Stimulated activated CD4-positive, alpha-beta T cell treated with anti-CD3 and anti-CD28 coated beads, Interleukin-15, amount 100 ng/mL, for 24 hours (primary cell): ENCODE measurements at regions not wholly inside any gene's neighbourhood (a gene's known extent, or its start where the extent isn't known, plus 50 kb on each side); places are given as distances from the start of the nearest gene placed in this dataset.
"Not testable (repeated sequence)": the region's sequence is repeated elsewhere in the genome, so short reads cannot be mapped to it uniquely, and the experiment has no call there.

ENCODE experiments used
- DNase-seq: peaks from one replicate; pipeline ENCODE4 v3.0.0-alpha.2; 2020

DNA sequence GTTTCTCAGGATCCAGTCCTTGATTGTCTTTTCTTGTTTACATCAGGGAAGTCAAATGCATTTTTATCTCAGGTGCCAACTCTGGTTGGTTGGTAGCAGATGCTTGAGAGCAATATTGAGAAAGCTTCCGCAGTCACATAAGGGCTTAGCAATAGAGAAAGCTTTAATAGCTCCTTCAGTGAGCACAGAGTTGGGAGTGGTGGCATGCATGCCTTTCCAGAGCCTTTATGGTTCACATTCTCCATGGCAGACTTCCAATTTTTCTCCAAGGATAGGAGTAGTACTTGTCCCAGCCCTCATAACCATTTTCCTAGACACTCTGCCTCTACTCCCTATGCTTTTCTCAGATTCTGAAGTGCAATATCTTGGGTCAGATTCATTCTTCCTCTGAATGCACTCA, 280.4 kb downstream of the AEBP2 start:
- no peak for DNase-seq

DNA sequence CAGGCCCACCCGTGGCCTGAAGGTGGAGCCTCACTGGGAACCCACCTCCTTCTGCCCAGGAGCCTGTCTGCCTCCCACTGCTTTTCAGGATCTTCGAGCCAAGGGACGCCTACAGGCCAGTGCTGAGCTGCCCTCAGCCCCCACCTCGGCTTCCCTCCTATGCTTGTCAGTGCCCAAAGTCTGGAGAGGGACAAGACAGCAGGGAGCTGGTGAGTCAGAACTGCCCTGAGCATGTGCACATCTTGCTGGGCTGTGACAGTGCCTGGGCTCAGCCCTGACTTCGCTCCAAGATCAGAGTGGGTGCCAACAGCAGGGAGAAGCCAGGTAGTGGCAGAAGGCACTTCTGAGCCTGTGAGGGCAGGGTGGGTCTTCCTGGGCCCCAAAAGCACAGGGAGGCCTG, 286.8 kb downstream of the AEBP2 start:
- DNase-seq: no peak

DNA sequence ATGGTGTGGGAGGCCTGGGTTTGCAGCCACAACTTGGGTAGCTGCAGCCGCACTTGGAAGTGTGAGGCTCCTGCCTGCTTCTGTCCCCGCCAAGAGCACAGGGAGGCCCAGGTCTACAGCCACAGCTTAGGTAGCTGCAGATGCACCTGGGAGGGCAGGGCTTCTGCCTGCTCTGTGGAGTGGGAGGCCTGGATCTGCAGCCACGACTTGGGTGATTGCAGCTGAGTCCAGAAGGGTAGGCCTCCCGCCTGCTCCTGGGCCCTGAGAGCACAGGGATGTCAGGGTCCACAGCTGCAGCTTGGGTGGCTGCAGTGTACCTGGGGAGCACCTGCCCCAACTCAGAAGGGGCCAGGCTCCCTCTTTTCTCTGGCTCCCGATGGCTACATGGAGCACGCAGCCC, 287.3 kb downstream of the AEBP2 start:
- no peak for DNase-seq

DNA sequence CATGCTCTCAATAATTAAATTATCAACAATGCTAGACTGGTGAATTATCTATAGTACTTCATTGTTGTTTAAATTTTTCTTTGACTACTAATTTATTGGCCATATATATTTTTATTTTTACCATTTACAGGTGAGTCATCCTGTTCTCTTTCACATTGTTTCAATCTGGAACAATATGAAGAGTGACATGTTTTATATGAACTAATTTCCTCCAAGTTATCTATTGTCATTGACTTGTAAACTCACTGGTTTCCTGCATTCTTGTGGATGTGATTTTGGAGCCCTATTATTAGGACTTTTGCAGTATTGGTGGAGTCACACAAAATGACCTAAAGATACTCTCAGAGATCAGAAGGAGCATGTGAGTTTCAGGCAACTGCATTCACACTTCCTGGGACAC, 297.7 kb downstream of the AEBP2 start:
- DNase-seq: no peak

DNA sequence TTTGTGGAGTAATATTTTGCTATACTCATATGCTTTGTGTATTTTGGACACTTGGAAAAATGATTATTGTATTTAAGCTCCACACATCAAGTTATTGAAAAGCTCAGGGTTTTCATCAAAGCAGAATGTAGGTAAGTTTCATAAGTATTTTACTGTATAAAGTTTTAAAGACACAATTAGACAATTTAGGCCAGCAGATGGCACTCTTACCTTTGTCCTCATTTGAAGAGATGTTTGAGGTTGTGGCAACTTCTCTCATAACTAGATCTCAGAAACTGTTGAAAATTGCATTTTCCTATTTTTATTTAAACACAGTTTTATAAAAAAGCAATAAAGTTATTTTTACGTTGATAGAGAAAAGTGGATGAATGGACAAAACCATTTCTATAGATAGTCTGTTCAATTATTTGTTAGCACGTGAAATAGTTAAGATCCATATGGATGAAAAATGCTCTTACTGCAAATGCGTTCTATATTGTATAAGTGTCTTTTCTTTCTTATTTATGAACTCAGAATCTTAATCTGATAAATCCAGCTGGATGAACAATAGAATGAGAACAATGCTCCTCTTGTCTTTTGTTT, 300.0 kb downstream of the AEBP2 start:
- peak; percentile 27 for DNase-seq

DNA sequence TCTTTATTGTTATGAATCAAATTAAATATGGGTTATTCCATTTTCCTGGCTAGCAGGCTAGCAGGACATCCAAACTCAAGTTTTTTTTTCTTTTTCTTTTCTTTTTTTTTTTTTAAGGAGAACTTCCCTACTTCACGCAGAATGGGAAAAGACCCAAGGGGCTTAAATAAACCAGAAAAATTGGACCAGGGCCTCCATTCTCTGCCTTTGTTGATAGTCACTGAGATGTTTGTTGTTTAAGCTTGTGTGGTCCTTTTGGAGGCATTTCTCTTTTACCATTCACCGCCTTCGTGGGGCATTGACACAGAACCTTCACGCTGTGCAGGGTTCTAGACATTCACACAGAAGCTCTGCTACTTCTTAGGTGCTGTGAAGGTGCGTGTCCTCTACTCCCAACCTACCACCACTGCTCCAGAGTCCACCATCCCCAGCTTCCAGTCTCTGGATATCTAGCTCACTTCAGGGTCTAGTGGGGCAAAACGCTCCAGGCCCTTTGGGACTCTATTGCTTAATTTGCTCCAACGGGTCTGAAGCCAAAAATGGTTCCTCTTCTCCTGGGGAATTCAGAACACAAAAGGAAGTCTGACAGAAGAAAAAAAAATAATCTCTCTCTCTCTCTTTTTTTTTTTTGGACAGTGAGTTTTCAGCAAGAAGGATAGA, 301.3 kb downstream of the AEBP2 start:
- no peak for DNase-seq

DNA sequence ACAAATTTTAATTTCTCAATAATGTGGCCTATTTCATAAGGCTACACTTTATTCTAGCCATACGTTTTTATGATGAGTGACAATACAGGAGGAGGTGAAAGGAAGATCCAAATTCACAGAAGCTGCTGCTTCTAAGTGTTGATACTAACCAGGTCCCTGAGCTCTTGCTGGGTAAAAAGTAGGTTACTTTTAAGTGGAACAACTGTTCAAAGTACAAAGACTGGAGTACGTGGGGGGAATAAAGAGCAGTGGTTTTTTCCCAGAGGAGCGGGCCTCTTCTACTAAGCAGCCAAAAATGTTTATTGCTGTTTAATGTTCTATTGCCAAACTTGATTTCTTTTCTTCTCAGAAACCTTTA, 301.8 kb downstream of the AEBP2 start:
- no peak for DNase-seq

DNA sequence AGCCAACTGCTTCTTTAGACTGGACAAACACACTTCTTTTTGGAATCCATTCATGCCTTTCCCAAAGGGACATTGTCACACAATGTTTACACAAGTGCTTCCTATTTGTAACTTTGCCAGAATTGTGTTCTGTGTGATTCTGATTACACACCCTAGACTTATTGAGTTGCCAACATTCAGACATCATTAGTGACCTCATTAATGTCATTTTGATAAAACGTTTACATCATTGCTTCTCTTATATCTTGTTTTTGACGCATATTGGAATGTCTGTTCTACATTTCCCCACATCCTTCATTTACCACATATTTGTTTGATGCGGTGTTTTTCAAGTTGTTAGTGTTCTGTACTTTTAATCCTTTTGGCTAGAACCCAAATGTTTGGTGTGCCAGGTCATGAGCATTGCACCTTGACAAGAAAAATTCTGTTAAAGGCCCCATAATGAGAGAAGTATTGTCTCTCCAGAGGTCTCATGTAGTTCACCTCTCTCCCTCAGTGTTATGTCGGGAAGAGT, 305.5 kb downstream of the AEBP2 start:
- DNase-seq: no peak

DNA sequence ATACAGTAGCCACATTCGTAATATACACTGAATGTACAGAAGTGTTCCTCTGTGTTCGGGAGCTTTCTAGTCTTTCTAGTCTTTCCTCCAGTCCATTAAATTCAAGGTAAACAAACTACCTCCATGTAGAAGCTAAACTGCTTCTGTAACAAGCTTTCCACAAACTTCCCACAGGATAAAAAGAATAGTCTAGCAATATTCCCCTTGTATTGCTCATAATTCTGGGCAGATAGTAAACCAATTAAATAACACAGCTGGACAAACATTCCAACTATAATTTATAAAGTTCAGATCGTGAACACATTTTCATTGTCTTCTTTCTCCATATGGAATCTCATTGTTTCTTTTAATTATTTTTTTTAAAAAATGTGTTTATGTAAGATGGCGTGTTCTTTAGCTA, 307.2 kb downstream of the AEBP2 start:
- DNase-seq: no peak

DNA sequence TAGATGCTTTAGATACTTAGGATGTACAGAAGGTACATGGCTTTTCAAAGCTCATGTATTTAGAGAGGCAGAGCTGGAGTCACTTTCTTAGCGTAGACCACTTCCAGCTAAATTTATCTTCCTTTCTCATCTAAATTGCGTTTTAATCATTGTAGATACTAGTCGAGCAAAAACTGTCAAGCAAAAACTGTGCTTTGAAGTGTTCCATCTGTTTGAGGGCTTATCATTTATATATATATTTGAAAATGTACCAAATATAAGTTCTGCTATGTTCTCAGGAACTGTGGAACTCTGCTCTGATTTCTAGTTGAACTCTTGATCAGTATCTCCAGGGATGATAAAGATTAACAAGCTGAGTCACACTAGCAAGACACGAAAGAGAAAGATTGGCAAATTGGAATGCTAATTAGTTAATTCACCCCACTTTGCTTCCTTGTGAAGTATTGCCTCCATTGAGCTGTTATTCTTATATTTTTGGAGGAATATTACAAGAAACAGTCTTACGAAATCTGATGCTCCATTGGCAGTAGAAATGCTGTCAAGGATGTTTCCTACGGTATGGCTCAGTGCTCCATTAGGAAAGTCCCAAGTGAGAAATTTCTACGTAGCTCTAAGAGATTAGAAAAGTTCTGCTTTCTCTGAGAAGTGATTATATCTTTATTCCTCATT, 310.7 kb downstream of the AEBP2 start:
- DNase-seq: no peak

DNA sequence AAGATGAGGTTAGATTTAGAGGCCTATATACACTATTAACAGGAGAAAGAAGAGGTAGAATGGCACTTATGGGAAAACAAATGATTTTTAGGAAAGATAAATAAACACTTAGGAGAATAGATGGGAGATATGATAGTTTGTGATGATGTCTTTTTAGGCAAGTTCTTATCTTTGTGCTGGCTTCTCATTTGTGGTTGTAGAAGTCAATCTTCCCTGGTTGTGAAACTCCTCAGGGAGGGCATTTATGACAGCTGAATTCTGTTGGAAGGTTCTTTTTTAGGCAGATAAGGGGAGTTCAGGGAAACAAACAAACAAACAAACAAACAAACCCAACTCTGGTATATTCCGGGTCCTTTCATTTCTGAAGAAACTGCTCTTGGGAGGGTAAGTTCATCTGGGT, 311.8 kb downstream of the AEBP2 start:
- no peak for DNase-seq

DNA sequence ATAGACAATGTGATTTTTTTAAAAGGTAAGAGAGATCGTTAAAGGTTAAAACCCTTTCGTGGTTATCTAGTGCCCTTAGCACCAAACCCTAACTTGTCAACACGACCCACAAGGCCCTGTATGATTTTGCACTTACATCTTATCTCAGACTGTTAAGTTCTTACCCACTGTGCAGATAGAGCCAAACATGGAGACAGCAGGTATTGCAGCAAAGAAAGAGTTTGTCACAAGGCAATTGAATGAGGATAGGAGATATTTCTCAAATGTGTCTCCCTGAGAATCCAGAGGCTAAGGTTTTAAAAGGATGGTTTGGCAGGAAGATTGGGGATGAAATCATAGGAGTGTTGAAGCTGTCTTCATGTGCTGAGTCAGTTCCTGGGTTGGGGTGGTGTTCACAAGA, 313.4 kb downstream of the AEBP2 start:
- DNase-seq: no peak

DNA sequence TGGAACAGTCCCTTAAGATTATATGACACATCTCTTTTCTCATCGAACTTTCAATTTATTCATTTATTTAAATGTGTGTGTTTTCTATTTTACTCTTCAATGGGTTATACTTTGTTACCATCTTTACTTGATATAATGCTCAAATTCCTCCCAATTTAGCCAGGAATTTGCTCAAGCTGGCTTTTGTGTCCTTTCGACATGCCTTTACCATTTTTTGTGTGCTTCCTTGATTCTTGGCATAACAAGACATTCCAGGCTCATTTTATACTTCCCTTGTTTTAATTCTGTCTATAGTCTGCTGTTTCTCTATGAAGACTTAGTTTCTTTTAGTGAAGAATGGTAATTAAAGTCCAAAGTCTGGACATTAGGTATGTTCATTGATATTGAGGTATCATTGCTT, 315.8 kb downstream of the AEBP2 start:
- DNase-seq: no peak

DNA sequence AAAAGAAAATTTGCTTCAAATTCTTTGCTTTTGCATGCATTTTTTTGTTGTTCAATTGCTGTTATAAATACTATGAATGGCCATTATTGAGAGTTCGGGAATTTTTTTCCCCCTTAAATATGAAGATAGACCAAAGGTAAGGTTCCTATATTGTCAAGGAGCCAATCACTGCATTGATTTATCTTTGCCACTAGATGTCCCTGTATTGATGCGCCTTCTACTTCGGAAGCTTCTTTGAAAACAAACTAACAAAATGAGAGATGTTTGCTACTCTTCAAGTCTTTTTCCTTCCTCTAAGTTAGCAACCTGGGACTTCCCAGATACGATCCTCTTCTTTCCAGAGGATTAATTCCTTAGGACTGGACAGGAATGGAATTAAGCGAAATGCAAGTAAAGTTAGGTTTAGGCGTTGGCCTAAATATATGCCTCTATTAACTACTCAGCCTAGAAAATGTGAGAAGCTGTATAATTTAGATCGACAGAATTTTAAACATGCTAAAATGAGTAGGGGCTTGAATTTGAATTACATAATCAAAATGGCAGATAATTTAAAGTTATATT, 318.1 kb downstream of the AEBP2 start:
- DNase-seq: no peak

DNA sequence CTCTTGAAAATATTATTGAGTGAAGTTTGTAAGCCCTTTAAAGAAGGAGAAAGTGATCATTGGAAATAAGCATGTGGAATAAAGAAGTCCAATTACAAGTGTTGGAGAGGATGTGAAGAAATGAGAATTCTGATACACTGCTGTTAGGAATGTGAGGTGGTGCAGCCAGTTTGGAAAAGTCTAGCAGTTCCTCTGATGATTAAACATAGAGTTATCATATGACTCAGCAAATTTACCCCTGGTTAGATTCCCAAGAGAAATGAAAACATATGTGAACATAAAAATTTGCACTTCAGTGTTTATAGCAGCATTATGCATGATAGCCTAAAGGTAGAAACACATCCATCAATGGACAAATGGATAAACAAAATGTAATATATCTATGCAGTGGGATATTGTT, 319.9 kb downstream of the AEBP2 start:
- no peak for DNase-seq

DNA sequence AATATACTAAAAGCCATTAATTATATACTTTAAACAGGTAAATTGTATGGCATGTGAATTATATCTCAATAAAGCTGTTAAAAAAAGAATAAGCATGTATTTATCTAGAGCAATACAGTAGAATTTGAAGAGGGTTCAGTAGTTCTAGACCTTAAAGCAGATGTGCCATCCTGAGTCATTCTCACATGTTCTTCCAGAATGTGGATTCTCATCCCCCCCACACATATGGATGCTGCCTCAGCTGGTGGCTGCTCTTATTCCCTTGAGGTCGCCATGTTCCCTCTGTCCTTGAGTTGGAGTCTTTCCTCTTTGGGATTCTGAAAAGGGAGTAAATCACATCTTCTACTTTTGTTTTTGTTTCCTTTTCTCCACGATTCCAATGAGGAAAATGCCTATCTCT, 321.3 kb downstream of the AEBP2 start:
- no peak for DNase-seq

DNA sequence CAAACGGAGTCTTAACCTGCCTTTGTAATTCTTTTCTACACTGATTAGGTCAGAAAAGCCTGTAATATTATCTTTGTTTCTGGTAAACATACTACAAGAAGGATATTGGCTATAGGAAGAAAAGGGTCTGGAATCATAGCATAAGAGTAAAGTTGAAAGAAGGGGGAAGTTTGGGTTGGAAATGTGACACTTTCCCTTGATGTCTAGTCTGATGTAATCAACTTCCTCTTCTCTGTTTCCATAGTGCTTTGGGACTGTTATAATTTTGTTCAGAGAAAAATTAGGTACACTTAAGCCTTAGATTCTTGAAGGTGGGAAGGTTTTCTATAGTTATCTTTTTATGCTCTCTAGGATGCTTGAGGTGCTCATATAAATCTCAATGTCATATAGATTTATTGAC, 322.2 kb downstream of the AEBP2 start:
- no peak for DNase-seq

DNA sequence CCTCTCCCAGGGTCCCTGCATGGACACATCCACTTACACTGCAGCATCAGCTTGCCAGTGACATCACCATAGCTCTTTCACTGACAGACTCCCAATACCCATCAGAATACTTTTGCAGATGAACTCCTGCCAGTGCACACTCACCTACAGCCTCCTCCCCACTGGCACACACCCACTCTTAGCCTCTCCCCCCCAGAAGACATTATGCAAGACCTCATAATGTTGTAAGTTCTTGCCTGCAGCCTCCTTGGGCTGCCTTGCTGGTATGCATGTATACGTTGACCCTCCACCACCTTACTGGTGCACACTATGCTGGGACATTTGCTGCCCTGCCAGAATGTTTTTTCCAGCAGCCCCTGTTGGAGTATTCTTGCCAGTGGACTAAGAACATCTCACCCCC, 324.2 kb downstream of the AEBP2 start:
- DNase-seq: no peak

DNA sequence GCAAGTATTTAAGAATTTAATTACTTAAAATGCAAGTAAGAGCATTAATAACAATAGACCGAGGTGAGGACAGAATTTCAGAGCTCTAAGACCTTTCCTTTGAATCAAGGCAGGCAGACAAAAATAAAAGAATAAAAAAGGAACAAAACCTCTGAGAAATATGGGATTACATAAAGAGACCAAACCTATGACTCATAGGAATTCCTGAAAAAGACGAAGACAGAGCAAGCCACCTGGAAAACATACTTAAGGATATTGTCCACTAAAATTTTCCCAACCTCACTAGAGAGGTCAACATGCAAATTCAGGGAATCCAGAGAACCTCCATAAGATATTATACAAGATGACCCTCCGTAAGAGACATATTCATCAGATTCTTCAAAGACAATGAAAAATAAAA, 325.1 kb downstream of the AEBP2 start:
- DNase-seq: no peak

DNA sequence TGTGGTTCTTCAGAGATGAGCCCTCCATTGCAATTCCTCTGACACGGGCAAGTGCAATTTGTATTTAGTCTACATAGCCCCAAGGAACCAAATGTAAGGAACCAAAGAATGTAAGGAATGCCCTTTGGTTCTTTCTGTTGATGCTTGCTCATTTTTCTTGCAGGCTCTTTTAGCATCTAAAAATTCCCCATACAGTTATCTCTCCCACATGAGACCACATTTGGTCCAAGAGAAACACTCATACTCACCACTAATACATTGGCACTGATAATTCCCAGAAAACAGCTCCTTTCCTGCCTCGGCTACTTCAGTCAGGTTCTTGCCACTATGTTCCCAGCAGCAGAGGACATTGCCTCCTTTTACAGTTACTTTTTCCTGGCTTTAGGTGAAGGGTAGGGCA, 332.6 kb downstream of the AEBP2 start:
- no peak for DNase-seq

DNA sequence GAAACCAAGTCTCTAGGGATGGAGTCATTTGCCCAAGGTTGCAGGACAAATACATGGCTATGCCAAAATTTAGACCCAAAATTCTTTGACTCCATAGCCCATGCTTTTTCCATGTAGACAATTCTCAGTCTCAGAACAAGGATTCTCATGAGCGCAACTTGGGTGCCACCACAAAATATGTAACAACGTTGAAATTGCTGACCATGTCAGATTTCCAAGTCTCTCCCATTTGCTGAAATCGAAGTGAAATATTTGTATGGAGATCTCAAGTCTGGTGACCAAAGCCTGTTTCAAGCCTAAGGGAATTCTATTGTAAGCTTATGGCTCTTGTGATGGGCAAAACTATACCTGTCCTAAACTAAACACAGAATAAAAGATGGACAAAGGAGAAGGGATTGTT, 333.5 kb downstream of the AEBP2 start:
- no peak for DNase-seq

DNA sequence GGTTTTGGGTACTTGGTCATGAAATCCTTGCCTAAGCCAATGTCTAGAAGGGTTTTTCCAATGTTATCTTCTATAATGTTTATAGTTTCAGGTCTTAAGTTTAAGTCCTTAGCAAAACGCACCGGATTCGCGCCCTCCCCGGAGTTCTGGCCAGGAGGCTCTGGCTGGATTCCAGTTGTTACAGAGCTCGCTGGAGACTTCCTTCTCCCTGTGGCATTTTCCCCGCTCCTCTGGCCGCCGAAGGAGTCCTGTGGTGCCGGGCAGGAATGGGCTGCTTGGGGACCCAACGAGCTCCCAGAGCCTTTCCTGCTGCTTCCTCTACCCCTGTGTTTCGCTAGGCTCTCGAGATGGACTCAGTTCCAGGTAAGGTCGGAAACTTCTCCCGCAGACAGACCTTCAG, 335.9 kb downstream of the AEBP2 start:
- DNase-seq: no peak

DNA sequence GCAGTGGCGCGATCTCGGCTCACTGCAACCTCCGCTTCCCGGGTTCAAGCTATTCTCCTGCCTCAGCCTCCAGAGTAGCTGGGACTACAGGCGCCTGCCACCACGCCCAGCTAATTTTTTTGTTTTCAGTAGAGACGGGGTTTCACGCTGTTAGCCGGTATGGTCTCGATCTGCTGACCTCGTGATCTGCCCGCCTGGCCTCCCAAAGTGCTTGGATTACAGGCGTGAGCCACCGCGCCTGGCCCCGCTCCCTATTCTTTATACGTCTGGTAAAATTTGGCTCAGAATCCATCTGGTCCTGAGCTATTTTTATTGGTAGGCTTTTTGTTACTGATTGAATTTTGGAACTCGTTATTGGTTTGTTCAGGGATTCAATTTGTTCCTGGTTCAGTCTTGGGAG, 336.7 kb downstream of the AEBP2 start:
- DNase-seq: not testable (repeated sequence)

DNA sequence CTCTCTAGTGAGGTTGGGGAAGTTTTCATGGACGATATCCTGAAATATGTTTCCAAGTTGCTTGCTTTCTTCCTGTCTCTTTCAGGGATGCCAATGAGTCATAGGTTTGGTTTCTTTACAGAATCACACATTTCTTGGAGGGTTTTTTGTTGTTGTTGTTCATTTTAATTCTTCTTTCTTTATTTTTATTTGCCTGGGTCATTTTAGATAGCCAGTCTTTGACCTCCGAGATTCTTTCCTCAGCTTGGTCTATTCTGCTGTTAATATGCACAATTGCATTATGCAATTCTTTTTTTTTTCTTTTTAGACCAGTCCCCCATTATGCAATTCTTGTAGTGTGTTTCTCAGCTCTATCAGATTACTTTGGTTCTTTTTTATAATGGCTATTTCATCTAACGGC, 338.9 kb downstream of the AEBP2 start:
- DNase-seq: no peak
